K562 (cell line): ENCODE measurements at regions not wholly inside any gene's neighbourhood (a gene's known extent, or its start where the extent isn't known, plus 50 kb on each side); places are given as distances from the start of the nearest gene placed in this dataset.

ENCODE experiments used
- ATAC-seq: fragments of 200-7000 bp; cut with Tn5 transposase; 3 replicates; pipeline ENCODE4 v1.9.1; 2020; ENCODE audit warnings: moderate library complexity
- BruUV-seq: library from RNA; stranded (reverse); fragments of 400-500 nt; replicated peaks from 2 replicates; lab custom pipeline; 2021; lab: Mats Ljungman, UMichigan
- CTCF ChIA-PET: fragments of 300-600 bp; formaldehyde crosslinking; extraction: SDS; loops from one replicate; lab custom pipeline; 2021; ENCODE audit warnings: low intra/inter-chr PET ratio; lab: Yijun Ruan, JAX
- POLR2A ChIA-PET: fragments of 300-600, 350-650 bp; sonication (Branson Sonifier 250); formaldehyde crosslinking; extraction: SDS; loops from one replicate; lab custom pipeline; 2021; ENCODE audit warnings: antibody characterized with exemption, inconsistent platforms; lab: Yijun Ruan, JAX
- DNase-seq, 4 experiments: peaks; one replicate each; pipeline versions ENCODE4 v3.0.0 to v3.0.0-alpha.2; 2011 to 2018; ENCODE audit warnings: low spot score in 3 of 4, mixed read lengths in 3 of 4; ENCODE audit errors: extremely low read depth in 1 of 4
- FAIRE-seq: peaks from 2 replicates; lab custom pipeline; 2011; peaks lifted over from hg19 to GRCh38; lab: Jason Lieb, UNC
- H2AFZ ChIP-seq: 2 replicates; pipeline ENCODE4 v1.6.0; 2011; ENCODE audit warnings: low read depth, low read length, control low read depth, inconsistent platforms
- H3K27ac ChIP-seq: fragments of 200-600 bp; 3 replicates; pipeline ENCODE4 v1.8.0; 2011; ENCODE audit warnings: low read depth, mild to moderate bottlenecking, control low read depth, inconsistent platforms, low read length, moderate library complexity, mixed read lengths; ENCODE audit errors: extremely low read depth
- H3K27me3 ChIP-seq, 2 experiments: fragments of 300-600 bp in 1 of 2; 2 replicates in 1 of 2; 3 replicates in 1 of 2; pipeline versions ENCODE4 v1.6.0 to v1.8.0; 2011; ENCODE audit warnings: inconsistent platforms in 2 of 2, low read length in 2 of 2, mild to moderate bottlenecking in 1 of 2, mixed read lengths in 1 of 2, moderate library complexity in 1 of 2; ENCODE audit not compliant: control insufficient read depth in 2 of 2, insufficient read depth in 2 of 2
- H3K36me3 ChIP-seq: fragments of 300-600 bp; 3 replicates; pipeline ENCODE4 v1.8.0; 2011; ENCODE audit warnings: mild to moderate bottlenecking, low read length, inconsistent platforms; ENCODE audit not compliant: control insufficient read depth, insufficient read depth
- H3K4me1 ChIP-seq, 2 experiments: fragments of 200-600 bp in 1 of 2; replicated peaks in 1 of 2; 2 replicates in 1 of 2; 3 replicates in 1 of 2; pipeline versions ENCODE4 v1.5.1 to v1.8.0; 2011; ENCODE audit warnings: inconsistent platforms in 2 of 2, low read length in 2 of 2, mild to moderate bottlenecking in 1 of 2, mixed read lengths in 1 of 2, moderate library complexity in 1 of 2; ENCODE audit not compliant: control insufficient read depth in 2 of 2, insufficient read depth in 2 of 2
- H3K4me2 ChIP-seq: 2 replicates; pipeline ENCODE4 v1.6.1; 2011; ENCODE audit warnings: low read length, control low read depth, inconsistent platforms, mixed read lengths; ENCODE audit not compliant: insufficient read depth
- H3K4me3 ChIP-seq: fragments of 200-600 bp; sonication (generic), shearing (Covaris generic); 2 replicates; pipeline ENCODE4 v1.5.1; 2016; ENCODE audit warnings: control low read depth, inconsistent platforms
- H3K79me2 ChIP-seq: fragments of 200-600 bp; 3 replicates; pipeline ENCODE4 v1.8.0; 2011; ENCODE audit warnings: low read length, inconsistent platforms; ENCODE audit not compliant: control insufficient read depth, insufficient read depth
- H3K9ac ChIP-seq, 2 experiments: 2 replicates each; pipeline versions ENCODE4 v1.6.0 to v1.6.1; 2011; ENCODE audit warnings: low read depth in 2 of 2, low read length in 2 of 2, control low read depth in 1 of 2, inconsistent platforms in 1 of 2, mild to moderate bottlenecking in 1 of 2, mixed read lengths in 1 of 2; ENCODE audit not compliant: insufficient read depth in 1 of 2
- H3K9me1 ChIP-seq: one replicate; pipeline ENCODE4 v1.6.0; 2011; ENCODE audit warnings: inconsistent platforms, mild to moderate bottlenecking, low read length, moderate library complexity; ENCODE audit not compliant: control insufficient read depth, insufficient read depth
- H3K9me3 ChIP-seq: replicated peaks from 2 replicates; pipeline ENCODE4 v1.5.1; 2011; ENCODE audit warnings: low read depth, low read length, inconsistent platforms; ENCODE audit not compliant: control insufficient read depth, insufficient read depth
- H4K20me1 ChIP-seq: replicated peaks from 2 replicates; pipeline ENCODE4 v1.6.1; 2011; ENCODE audit warnings: low read length, inconsistent platforms, mixed read lengths; ENCODE audit not compliant: control insufficient read depth, insufficient read depth
- C11orf30 ChIP-seq: fragments of 450-650 bp; IDR thresholded peaks from 2 replicates; pipeline ENCODE4 v1.6.1; 2016; ENCODE audit warnings: low read depth, mild to moderate bottlenecking
- GATAD2B ChIP-seq: fragments of 450-650 bp; IDR thresholded peaks from 2 replicates; pipeline ENCODE4 v1.6.1; 2017; ENCODE audit warnings: mild to moderate bottlenecking, borderline replicate concordance
- JUN ChIP-seq, 2 experiments: sonication (generic) in 1 of 2; formaldehyde crosslinking in 1 of 2; IDR thresholded peaks; 2 replicates each; pipeline versions ENCODE4 v1.6.1 to v1.8.0; 2012 to 2022; ENCODE audit warnings: borderline replicate concordance in 2 of 2, mild to moderate bottlenecking in 2 of 2, improper control_type of control experiment in 1 of 2, low read depth in 1 of 2, low read length in 1 of 2, missing genetic modification reagents in 1 of 2
- L3MBTL2 ChIP-seq: fragments of 450-650 bp; IDR thresholded peaks from 2 replicates; pipeline ENCODE4 v1.6.1; 2016; ENCODE audit warnings: mild to moderate bottlenecking, moderate library complexity
- MAFF ChIP-seq: IDR thresholded peaks from 2 replicates; pipeline ENCODE4 v1.6.1; 2012; ENCODE audit warnings: low read length, improper control_type of control experiment
- MAFG ChIP-seq: fragments of 450-650 bp; conservative IDR thresholded peaks from 2 replicates; pipeline ENCODE4 v1.6.1; 2016; ENCODE audit warnings: missing genetic modification characterization, missing compliant biosample characterization
- MTA2 ChIP-seq: fragments of 450-650 bp; IDR thresholded peaks from 2 replicates; pipeline ENCODE4 v1.6.1; 2016; ENCODE audit warnings: low read depth
- NFIC ChIP-seq: fragments of 450-650 bp; IDR thresholded peaks from 2 replicates; pipeline ENCODE4 v1.6.1; 2017; ENCODE audit warnings: mild to moderate bottlenecking, inconsistent platforms
- POLR2AphosphoS2 ChIP-seq: IDR thresholded peaks from 2 replicates; pipeline ENCODE4 v1.6.1; 2012; ENCODE audit warnings: low read length, improper control_type of control experiment
- ZNF316 ChIP-seq: fragments of 450-650 bp; IDR thresholded peaks from 2 replicates; pipeline ENCODE4 v1.6.1; 2016
- WGBS: fragments of 100-300 bp; shearing (Covaris generic); methylation state at CpG from one replicate; pipeline ENCODE4 v1.1.6; 2016; ENCODE audit warnings: low coverage, mixed read lengths; ENCODE audit not compliant: insufficient coverage; ENCODE audit errors: missing lambda C conversion rate; 5-methylcytosine and 5-hydroxymethylcytosine counted together
- in situ Hi-C: fragments of 300-500 bp; cut with MboI; formaldehyde crosslinking; loops from 4 replicates; pipeline ENCODE4 v1.15.0; 2018; ENCODE audit warnings: inconsistent platforms, mixed read lengths
- intact Hi-C: fragments of 100-400 bp; cut with micrococcal nuclease; formaldehyde crosslinking; loops from 2 replicates; pipeline ENCODE4 v1.14.2; 2022

DNA sequence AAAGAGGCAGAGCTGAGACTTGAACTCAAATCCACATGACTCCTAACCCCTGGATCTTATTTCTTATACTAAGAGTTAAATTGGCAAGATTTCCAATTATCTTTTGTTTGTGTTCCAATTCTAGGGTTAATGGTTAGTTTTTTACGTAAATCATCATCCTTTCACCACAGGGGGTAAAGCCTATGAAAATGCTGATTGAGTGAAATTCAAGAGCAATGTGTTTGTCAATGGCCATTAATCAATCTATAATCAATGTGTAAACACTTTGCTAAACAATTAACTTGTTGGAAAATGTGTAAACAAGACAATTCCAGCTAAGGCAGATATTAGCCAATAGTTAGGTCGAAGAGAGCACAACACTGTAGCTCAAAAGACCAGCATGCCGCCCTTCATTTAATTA, 376.5 kb upstream of the ACVR2A start:
- CTCF ChIA-PET, result no interaction called here
- H2AFZ ChIP-seq, result no peak overlapping the region

DNA sequence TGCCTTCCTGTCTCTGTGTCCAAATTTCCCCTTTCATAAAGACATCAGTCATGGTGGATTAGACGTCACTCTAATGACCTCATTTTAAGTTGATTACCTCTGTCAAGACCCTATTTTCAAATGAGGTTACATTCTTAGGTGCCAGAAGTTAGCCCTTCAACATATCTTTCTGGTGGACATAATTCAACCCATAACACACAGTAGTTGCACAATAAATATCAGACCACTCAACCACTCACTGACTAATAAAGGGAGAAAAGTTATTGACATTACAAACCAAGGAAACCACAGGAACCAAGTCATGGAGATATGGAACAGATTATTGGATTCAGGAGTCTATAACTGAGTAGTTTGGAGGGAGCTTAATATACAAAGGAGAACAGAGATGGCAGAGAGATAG, 377.4 kb upstream of the ACVR2A start:
- no peak for DNase-seq
- Histone ChIP-seq H4K20me1 (no peaks in the 10 kb centered on the region), H2AFZ (no peak overlapping the region), H3K9me3 (no peaks in the 10 kb centered on the region), H3K9me1 (no peaks in the 10 kb centered on the region), H3K4me1 (no peaks in the 10 kb centered on the region), H3K36me3 (no peaks in the 10 kb centered on the region), H3K4me3 (no peak overlapping the region), H3K4me2 (no peak overlapping the region), H3K9ac (no peak overlapping the region), H3K27me3 (no peaks in the 10 kb centered on the region), H3K27ac (no peak overlapping the region), H3K79me2 (no peaks in the 10 kb centered on the region)
- POLR2A ChIA-PET, result no interaction called here
- no peak for ATAC-seq
- no TSS peak for BruUV-seq
- TF ChIP-seq JUN (IDR thresholded peaks at IDR 0.05; ENCODE audit: borderline replicate concordance, low read depth, low read length) (no peak), JUN (CRISPR knock-in tag; IDR thresholded peaks at IDR 0.05; ENCODE audit: borderline replicate concordance) (no peak), GATAD2B (no peak), POLR2AphosphoS2 (no peak)
- no peak for FAIRE-seq
- CTCF ChIA-PET, result no interaction called here
- in situ Hi-C loops (no loop called here), intact Hi-C loops (no loop called here)
- WGBS, result 0% methylated on average over 1 of the region's 1 CpG

More for the DNA sequence above, 376.5 kb upstream of the ACVR2A start:
- no peaks in the 10 kb centered on the region for H3K79me2 ChIP-seq
- no peaks in the 10 kb centered on the region for H3K4me1 ChIP-seq
- intact Hi-C loops (no loop called here), in situ Hi-C loops (no loop called here)
- 0% methylated on average over 3 of the region's 3 CpGs for WGBS
- H3K36me3 ChIP-seq, result no peaks in the 10 kb centered on the region
- POLR2A ChIA-PET, result no interaction called here
- H3K4me2 ChIP-seq, result no peak overlapping the region
- H3K9me3 ChIP-seq, result no peaks in the 10 kb centered on the region
- ATAC-seq, result no peak
- no TSS peak for BruUV-seq
- FAIRE-seq, result no peak
- no peak overlapping the region for H3K4me3 ChIP-seq
- no peaks in the 10 kb centered on the region for H3K27me3 ChIP-seq
- DNase-seq, result no peak
- no peaks in the 10 kb centered on the region for H3K9me1 ChIP-seq
- H4K20me1 ChIP-seq, result no peaks in the 10 kb centered on the region
- TF ChIP-seq ZNF316 (0 out of 2 replicates have a peak, but pooled peaks have one; percentile 8), NFIC (no peak), MTA2 (no peak), MAFG (tag) (0 out of 2 replicates have a peak, but pooled peaks have one; percentile 7), MAFF (0 out of 2 replicates have a peak, but pooled peaks have one; percentile 4), L3MBTL2 (no peak), C11orf30 (0 out of 2 replicates have a peak, but pooled peaks have one; percentile 9)
- H3K9ac ChIP-seq, result no peak overlapping the region
- H3K27ac ChIP-seq, result no peak overlapping the region
